Mesendoderm (in vitro differentiated cells): ENCODE measurements at regions not wholly inside any gene's neighbourhood (a gene's known extent, or its start where the extent isn't known, plus 50 kb on each side); places are given as distances from the start of the nearest gene placed in this dataset.

Experiments
- DNase-seq: peaks from one replicate; pipeline ENCODE4 v3.0.0; 2013
- H2AK5ac ChIP-seq: 2 replicates; pipeline ENCODE4 v1.6.1; 2013; ENCODE audit warnings: low read length, inconsistent platforms
- H2BK120ac ChIP-seq: 2 replicates; pipeline ENCODE4 v1.6.1; 2013; ENCODE audit warnings: low read depth, mild to moderate bottlenecking, low read length, moderate library complexity, mixed read lengths
- H2BK15ac ChIP-seq: replicated peaks from 2 replicates; pipeline ENCODE4 v1.6.1; 2013; ENCODE audit warnings: low read depth, mild to moderate bottlenecking, moderate library complexity
- H2BK5ac ChIP-seq: 2 replicates; pipeline ENCODE4 v1.6.1; 2013; ENCODE audit warnings: low read length, inconsistent platforms
- H3K18ac ChIP-seq: 2 replicates; pipeline ENCODE4 v1.6.1; 2013; ENCODE audit warnings: mild to moderate bottlenecking, low read length, mixed read lengths
- H3K23ac ChIP-seq: one replicate; pipeline ENCODE4 v1.6.1; 2013; ENCODE audit warnings: low read length
- H3K27ac ChIP-seq: 2 replicates; pipeline ENCODE4 v1.5.1; 2013; ENCODE audit warnings: low read depth, mild to moderate bottlenecking, inconsistent platforms, low read length, moderate library complexity
- H3K27me3 ChIP-seq: 2 replicates; pipeline ENCODE4 v1.6.1; 2013; ENCODE audit warnings: low read length, control low read depth, mild to moderate bottlenecking, inconsistent platforms; ENCODE audit not compliant: insufficient read depth, poor library complexity
- H3K36me3 ChIP-seq: 2 replicates; pipeline ENCODE4 v1.6.1; 2013; ENCODE audit warnings: low read length, inconsistent platforms; ENCODE audit not compliant: control insufficient read depth, insufficient read depth
- H3K4ac ChIP-seq: one replicate; pipeline ENCODE4 v1.6.1; 2013; ENCODE audit warnings: low read depth, mild to moderate bottlenecking, low read length, moderate library complexity
- H3K4me1 ChIP-seq: 2 replicates; pipeline ENCODE4 v1.6.1; 2013; ENCODE audit warnings: low read depth, low read length, inconsistent platforms; ENCODE audit not compliant: control insufficient read depth
- H3K4me2 ChIP-seq: 2 replicates; pipeline ENCODE4 v1.6.1; 2013; ENCODE audit warnings: low read length
- H3K4me3 ChIP-seq: 2 replicates; pipeline ENCODE4 v1.5.1; 2013; ENCODE audit warnings: mild to moderate bottlenecking, low read length
- H3K56ac ChIP-seq: one replicate; pipeline ENCODE4 v1.6.1; 2013; ENCODE audit warnings: low read length
- H3K79me1 ChIP-seq: 2 replicates; pipeline ENCODE4 v1.6.1; 2013; ENCODE audit warnings: low read length, inconsistent platforms
- H3K79me2 ChIP-seq: 2 replicates; pipeline ENCODE4 v1.6.1; 2013; ENCODE audit warnings: mild to moderate bottlenecking, low read length; ENCODE audit not compliant: control insufficient read depth, insufficient read depth
- H3K9ac ChIP-seq: 2 replicates; pipeline ENCODE4 v1.6.1; 2013; ENCODE audit warnings: low read length, inconsistent platforms
- H4K5ac ChIP-seq: one replicate; pipeline ENCODE4 v1.6.1; 2013; ENCODE audit warnings: low read length
- H4K8ac ChIP-seq: one replicate; pipeline ENCODE4 v1.6.1; 2013; ENCODE audit warnings: low read depth, mild to moderate bottlenecking, control low read depth, low read length, moderate library complexity
- WGBS: extraction: QIAGEN DNeasy Blood & Tissue Kit; methylation state at CpG from one replicate; pipeline ENCODE4 v1.1.7; 2013; ENCODE audit warnings: low lambda C conversion rate, missing lambda C conversion rate; ENCODE audit not compliant: insufficient coverage; ENCODE audit errors: extremely low coverage; 5-methylcytosine and 5-hydroxymethylcytosine counted together

- H3K23ac ChIP-seq, result peak overlapping the region; percentile 19
- H3K4me2 ChIP-seq, result no peak overlapping the region
- no peaks in the 10 kb centered on the region for H3K4me1 ChIP-seq
- no peak overlapping the region for H3K4me3 ChIP-seq
- H2AK5ac ChIP-seq, result no peak overlapping the region
- no peak overlapping the region for H3K9ac ChIP-seq
- H2BK5ac ChIP-seq, result no peak overlapping the region
- no peaks in the 10 kb centered on the region for H3K36me3 ChIP-seq
- H4K8ac ChIP-seq, result no peak overlapping the region
- no peaks in the 10 kb centered on the region for H3K79me1 ChIP-seq
- H3K79me2 ChIP-seq, result no peaks in the 10 kb centered on the region
- WGBS, result no CpG with 5 or more reads among the region's 5 CpGs
- H3K18ac ChIP-seq, result no peak overlapping the region
- H3K27me3 ChIP-seq, result no peaks in the 10 kb centered on the region
- H2BK120ac ChIP-seq, result no peak overlapping the region
- no peak overlapping the region for H3K56ac ChIP-seq
- no peak overlapping the region for H2BK15ac ChIP-seq
- no peak for DNase-seq
- no peak overlapping the region for H4K5ac ChIP-seq
- H3K4ac ChIP-seq, result no peak overlapping the region
- H3K27ac ChIP-seq, result no peak overlapping the region
Measured at GRCh38 chr14:57930241-57930975, 64.5 kb upstream of the SLC35F4 start.

GRCh38 chr14:57928732-57929131 is 62.8 kb upstream of the SLC35F4 start:
- Histone ChIP-seq H3K36me3 (no peaks in the 10 kb centered on the region), H3K23ac (no peak overlapping the region)
- no CpG with 5 or more reads among the region's 1 CpG for WGBS

GRCh38 chr14:57921377-57921776 is 55.5 kb upstream of the SLC35F4 start:
- no peak overlapping the region for H2BK15ac ChIP-seq
- no peak overlapping the region for H2BK5ac ChIP-seq
- no peaks in the 10 kb centered on the region for H3K79me2 ChIP-seq
- H3K27ac ChIP-seq, result no peak overlapping the region
- no peak overlapping the region for H4K5ac ChIP-seq
- no CpG with 5 or more reads among the region's 2 CpGs for WGBS
- no peak overlapping the region for H3K23ac ChIP-seq
- DNase-seq, result no peak
- H3K4me3 ChIP-seq, result no peak overlapping the region
- no peak overlapping the region for H3K9ac ChIP-seq
- H3K79me1 ChIP-seq, result no peaks in the 10 kb centered on the region
- no peak overlapping the region for H3K4ac ChIP-seq
- H3K4me2 ChIP-seq, result no peak overlapping the region
- no peaks in the 10 kb centered on the region for H3K27me3 ChIP-seq
- no peak overlapping the region for H3K56ac ChIP-seq
- no peak overlapping the region for H2BK120ac ChIP-seq
- no peaks in the 10 kb centered on the region for H3K4me1 ChIP-seq
- H4K8ac ChIP-seq, result no peak overlapping the region
- H2AK5ac ChIP-seq, result no peak overlapping the region
- no peak overlapping the region for H3K18ac ChIP-seq
- no peaks in the 10 kb centered on the region for H3K36me3 ChIP-seq

More at GRCh38 chr14:57928732-57929131, 62.8 kb upstream of the SLC35F4 start:
- Histone ChIP-seq H3K27me3 (no peaks in the 10 kb centered on the region), H3K18ac (no peak overlapping the region), H3K79me2 (no peaks in the 10 kb centered on the region), H2BK15ac (no peak overlapping the region), H3K9ac (no peak overlapping the region), H4K5ac (no peak overlapping the region), H4K8ac (no peak overlapping the region), H3K4ac (no peak overlapping the region), H2BK5ac (no peak overlapping the region), H3K56ac (no peak overlapping the region), H3K27ac (no peak overlapping the region), H3K4me3 (no peak overlapping the region), H3K79me1 (no peaks in the 10 kb centered on the region), H2AK5ac (no peak overlapping the region), H3K4me1 (no peaks in the 10 kb centered on the region), H2BK120ac (no peak overlapping the region), H3K4me2 (no peak overlapping the region)
- no peak for DNase-seq

GRCh38 chr14:57918791-57919190 is 52.9 kb upstream of the SLC35F4 start:
- Histone ChIP-seq H2BK5ac (no peak overlapping the region), H4K5ac (no peak overlapping the region), H2BK15ac (no peak overlapping the region), H3K27me3 (no peaks in the 10 kb centered on the region), H3K4me2 (no peak overlapping the region), H4K8ac (no peak overlapping the region), H2BK120ac (no peak overlapping the region), H3K23ac (no peak overlapping the region), H3K9ac (no peak overlapping the region), H3K4me3 (no peak overlapping the region), H3K79me1 (no peaks in the 10 kb centered on the region), H3K56ac (no peak overlapping the region), H3K4me1 (no peaks in the 10 kb centered on the region), H3K79me2 (no peaks in the 10 kb centered on the region), H3K27ac (no peak overlapping the region), H3K36me3 (no peaks in the 10 kb centered on the region), H2AK5ac (no peak overlapping the region), H3K4ac (no peak overlapping the region), H3K18ac (no peak overlapping the region)
- no peak for DNase-seq
- WGBS, result no CpG with 5 or more reads among the region's 3 CpGs
